ENCODE measurements at regions not wholly inside any gene's neighbourhood (a gene's known extent, or its start where the extent isn't known, plus 50 kb on each side); places are given as distances from the start of the nearest gene placed in this dataset.

- TF ChIP-seq CTCF (IDR thresholded peaks at IDR 0.05; ENCODE audit: insufficient read depth, low read depth, low read length) (no peak), EZH2 (IDR thresholded peaks at IDR 0.05; ENCODE audit: insufficient read depth, low read length) (no peak)
Observed at GRCh38 chr5:2207416-2208238, 324.9 kb upstream of the IRX4 start.

Data from astrocyte (in vitro differentiated cells and primary cell).